Left ventricle myocardium inferior (tissue), 1 donor: ENCODE measurements at regions not wholly inside any gene's neighbourhood (a gene's known extent, or its start where the extent isn't known, plus 50 kb on each side); places are given as distances from the start of the nearest gene placed in this dataset.

Experiments
- DNase-seq: peaks from one replicate; pipeline ENCODE4 v3.0.0-alpha.2; 2020
- H3K27ac ChIP-seq: fragments of 200-600 bp; replicated peaks from 2 replicates; pipeline ENCODE4 v1.8.0; 2021
- H3K27me3 ChIP-seq: fragments of 200-600 bp; 2 replicates; pipeline ENCODE4 v1.8.0; 2021; ENCODE audit warnings: low read depth
- H3K36me3 ChIP-seq: fragments of 200-600 bp; 2 replicates; pipeline ENCODE4 v1.8.0; 2021
- H3K4me1 ChIP-seq: fragments of 200-600 bp; 2 replicates; pipeline ENCODE4 v1.8.0; 2021
- H3K4me3 ChIP-seq: fragments of 200-600 bp; 2 replicates; pipeline ENCODE4 v1.8.0; 2021; ENCODE audit warnings: mild to moderate bottlenecking, moderate library complexity
- H3K9me3 ChIP-seq: fragments of 200-600 bp; replicated peaks from 2 replicates; pipeline ENCODE4 v1.8.0; 2021
- intact Hi-C: fragments of 100-400 bp; cut with micrococcal nuclease; formaldehyde crosslinking; loops from one replicate; pipeline ENCODE4 v1.11.0; 2022
- TF ChIP-seq, protein P1 (sequence below): fragments of 200-600 bp; IDR thresholded peaks from 2 replicates; pipeline ENCODE4 v1.8.0; 2021; ENCODE audit warnings: antibody characterized with exemption, mild to moderate bottlenecking, borderline replicate concordance
- donor health status: DM: no; HTN: yes; CAD: no; lungs with severe emphysema.

DNA sequence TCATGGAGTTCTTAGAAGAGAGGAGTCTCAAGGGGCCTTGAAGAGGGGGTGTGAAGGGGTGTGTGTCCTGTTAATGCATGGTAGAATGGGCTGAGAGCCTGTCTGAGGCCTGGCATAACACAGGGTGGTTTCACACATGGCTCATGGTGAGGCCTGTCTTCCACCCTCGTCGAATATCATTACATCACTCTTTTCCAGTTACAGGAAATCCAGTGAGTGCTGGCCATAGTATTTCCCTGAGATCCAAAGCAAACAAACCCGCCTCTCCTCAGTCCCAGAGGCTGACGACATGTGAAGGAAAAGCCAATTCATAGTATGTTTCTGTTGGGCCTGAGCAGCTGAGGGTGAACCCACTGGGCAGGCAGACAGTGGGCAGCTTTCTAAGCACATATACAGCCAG lies 159.4 kb upstream of the NR3C1 start:
- TF ChIP-seq, protein P1, sequence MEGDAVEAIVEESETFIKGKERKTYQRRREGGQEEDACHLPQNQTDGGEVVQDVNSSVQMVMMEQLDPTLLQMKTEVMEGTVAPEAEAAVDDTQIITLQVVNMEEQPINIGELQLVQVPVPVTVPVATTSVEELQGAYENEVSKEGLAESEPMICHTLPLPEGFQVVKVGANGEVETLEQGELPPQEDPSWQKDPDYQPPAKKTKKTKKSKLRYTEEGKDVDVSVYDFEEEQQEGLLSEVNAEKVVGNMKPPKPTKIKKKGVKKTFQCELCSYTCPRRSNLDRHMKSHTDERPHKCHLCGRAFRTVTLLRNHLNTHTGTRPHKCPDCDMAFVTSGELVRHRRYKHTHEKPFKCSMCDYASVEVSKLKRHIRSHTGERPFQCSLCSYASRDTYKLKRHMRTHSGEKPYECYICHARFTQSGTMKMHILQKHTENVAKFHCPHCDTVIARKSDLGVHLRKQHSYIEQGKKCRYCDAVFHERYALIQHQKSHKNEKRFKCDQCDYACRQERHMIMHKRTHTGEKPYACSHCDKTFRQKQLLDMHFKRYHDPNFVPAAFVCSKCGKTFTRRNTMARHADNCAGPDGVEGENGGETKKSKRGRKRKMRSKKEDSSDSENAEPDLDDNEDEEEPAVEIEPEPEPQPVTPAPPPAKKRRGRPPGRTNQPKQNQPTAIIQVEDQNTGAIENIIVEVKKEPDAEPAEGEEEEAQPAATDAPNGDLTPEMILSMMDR, result no peak
- intact Hi-C loops, result no loop called here
- Histone ChIP-seq H3K27ac (peak overlapping the region; percentile 16), H3K27me3 (no peaks in the 10 kb centered on the region), H3K4me1 (peaks cover 11% of the 10 kb centered on the region), H3K36me3 (no peaks in the 10 kb centered on the region), H3K9me3 (no peaks in the 10 kb centered on the region), H3K4me3 (no peak overlapping the region)
- no peak for DNase-seq

DNA sequence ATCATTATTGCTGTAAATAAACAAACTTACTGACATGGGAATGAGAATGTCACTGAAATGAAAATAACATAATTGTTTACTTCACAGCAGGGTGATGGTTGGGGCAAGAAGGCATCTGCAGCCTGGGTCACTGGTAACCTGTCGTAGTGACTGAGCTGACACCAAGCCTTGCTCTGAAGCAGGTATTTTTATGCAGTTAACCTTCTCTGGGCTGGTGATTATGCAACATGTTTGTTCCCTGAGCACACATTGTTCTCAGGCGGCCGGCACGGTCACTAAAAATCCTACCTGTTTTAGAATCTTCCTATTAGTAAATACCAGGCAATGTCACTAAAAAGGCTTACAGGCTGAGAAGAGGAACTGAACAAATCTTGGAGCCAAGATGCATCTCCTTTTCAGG lies 157.7 kb upstream of the NR3C1 start:
- peaks cover 26% of the 10 kb centered on the region for H3K4me1 ChIP-seq
- no peaks in the 10 kb centered on the region for H3K27me3 ChIP-seq
- intact Hi-C loops, result no loop called here
- no peak overlapping the region for H3K27ac ChIP-seq
- H3K36me3 ChIP-seq, result no peaks in the 10 kb centered on the region
- no peak for DNase-seq
- no peak overlapping the region for H3K4me3 ChIP-seq
- TF ChIP-seq, protein P1, result no peak
- H3K9me3 ChIP-seq, result no peaks in the 10 kb centered on the region

DNA sequence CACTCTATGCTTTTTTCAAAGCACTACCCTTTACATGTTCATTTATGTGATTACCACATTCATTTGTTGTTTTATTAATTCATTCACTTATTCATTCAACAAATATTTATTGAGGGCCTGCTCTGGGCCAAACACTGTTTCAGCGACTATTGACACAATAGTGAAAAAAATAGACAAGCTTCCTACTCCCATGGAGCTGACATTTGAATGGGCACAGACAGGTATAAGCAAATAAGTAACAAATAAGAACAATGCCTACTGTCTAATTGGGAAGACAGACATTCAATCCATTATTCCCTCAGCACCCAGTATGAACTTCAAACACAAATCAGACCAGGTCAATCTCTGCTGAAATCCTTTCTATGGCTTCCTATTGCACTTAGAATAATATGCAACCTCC lies 156.9 kb upstream of the NR3C1 start:
- DNase-seq, result no peak
- H3K27me3 ChIP-seq, result no peaks in the 10 kb centered on the region
- TF ChIP-seq, protein P1, result no peak
- intact Hi-C loops, result no loop called here
- H3K27ac ChIP-seq, result no peak overlapping the region
- H3K4me3 ChIP-seq, result no peak overlapping the region
- no peaks in the 10 kb centered on the region for H3K9me3 ChIP-seq
- peaks cover 26% of the 10 kb centered on the region for H3K4me1 ChIP-seq
- H3K36me3 ChIP-seq, result no peaks in the 10 kb centered on the region

DNA sequence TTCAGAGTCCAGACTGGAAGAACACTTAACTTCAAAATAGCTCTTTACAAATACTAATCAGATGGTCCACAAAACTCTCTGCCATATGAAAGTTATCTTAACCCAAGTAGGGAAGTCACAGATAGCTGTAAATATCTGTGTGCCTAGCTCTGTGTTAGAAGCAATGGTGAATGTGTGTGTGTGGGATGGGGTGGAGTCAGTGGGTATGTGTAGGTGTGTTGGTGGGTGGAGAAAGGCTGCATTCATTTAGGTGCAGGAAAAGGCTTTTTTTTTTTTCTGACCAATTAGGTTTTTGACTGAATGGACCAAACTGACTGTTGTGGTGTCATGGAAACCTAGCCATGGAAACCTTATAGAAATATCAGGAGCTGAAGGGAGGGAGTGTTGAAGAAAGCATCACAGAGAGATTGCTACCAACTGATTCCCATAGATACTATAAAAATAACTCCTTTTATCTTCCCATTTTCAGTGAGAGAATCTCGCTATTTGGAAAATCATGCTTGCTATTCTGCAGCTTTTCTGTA lies 156.2 kb upstream of the NR3C1 start:
- Histone ChIP-seq H3K36me3 (no peaks in the 10 kb centered on the region), H3K9me3 (no peaks in the 10 kb centered on the region), H3K27me3 (no peaks in the 10 kb centered on the region), H3K4me1 (peaks cover 26% of the 10 kb centered on the region), H3K27ac (no peak overlapping the region), H3K4me3 (no peak overlapping the region)
- intact Hi-C loops, result no loop called here
- no peak for DNase-seq
- TF ChIP-seq, protein P1, result no peak

DNA sequence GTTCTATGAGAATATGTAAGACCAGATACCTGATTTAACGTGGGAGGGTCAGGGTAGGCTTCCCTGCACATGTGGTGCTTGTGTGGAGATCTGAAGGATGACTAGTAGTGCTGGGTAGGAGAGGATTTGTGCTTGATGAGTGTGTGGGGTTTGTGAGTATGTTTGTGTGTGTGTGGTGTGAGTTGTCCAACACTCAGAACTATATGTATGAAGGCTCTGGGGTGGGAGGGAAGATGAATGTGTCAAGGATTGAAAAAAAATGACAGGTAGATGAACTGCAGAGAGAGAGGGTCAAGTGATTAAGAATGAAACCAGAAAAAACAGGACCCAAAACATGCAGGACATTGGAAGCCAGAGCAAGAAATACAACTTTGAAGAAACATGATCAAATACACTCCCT lies 154.6 kb upstream of the NR3C1 start:
- Histone ChIP-seq H3K36me3 (no peaks in the 10 kb centered on the region), H3K9me3 (no peaks in the 10 kb centered on the region), H3K4me1 (peaks cover 26% of the 10 kb centered on the region), H3K27ac (no peak overlapping the region), H3K27me3 (no peaks in the 10 kb centered on the region), H3K4me3 (no peak overlapping the region)
- no peak for DNase-seq
- TF ChIP-seq, protein P1, result no peak
- intact Hi-C loops, result no loop called here
